Neural crest cell (in vitro differentiated cells): ENCODE measurements at regions not wholly inside any gene's neighbourhood (a gene's known extent, or its start where the extent isn't known, plus 50 kb on each side); places are given as distances from the start of the nearest gene placed in this dataset.
"Not testable (repeated sequence)": the region's sequence is repeated elsewhere in the genome, so short reads cannot be mapped to it uniquely, and the experiment has no call there.

Source experiments
- DNase-seq: peaks from one replicate; pipeline ENCODE4 v3.0.0; 2021; ENCODE audit warnings: low read depth, mixed read lengths, low spot score
- H3K27ac Mint-ChIP-seq: one replicate; pipeline ENCODE4 v1.8.0; 2021; ENCODE audit warnings: mild to moderate bottlenecking, mixed read lengths; ENCODE audit not compliant: unreplicated experiment
- H3K27me3 Mint-ChIP-seq: 2 replicates; pipeline ENCODE4 v1.8.0; 2021; ENCODE audit warnings: low read depth, mild to moderate bottlenecking, mixed read lengths
- H3K36me3 Mint-ChIP-seq: 2 replicates; pipeline ENCODE4 v1.8.0; 2021; ENCODE audit warnings: low read depth, mild to moderate bottlenecking, mixed read lengths
- H3K4me1 Mint-ChIP-seq: 2 replicates; pipeline ENCODE4 v1.8.0; 2021; ENCODE audit warnings: mixed read lengths
- H3K4me3 Mint-ChIP-seq: one replicate; pipeline ENCODE4 v1.8.0; 2021; ENCODE audit warnings: mild to moderate bottlenecking, mixed read lengths
- H3K9me3 Mint-ChIP-seq: 2 replicates; pipeline ENCODE4 v1.8.0; 2021; ENCODE audit warnings: mixed read lengths
- TF ChIP-seq, protein P1 (sequence below): fragments of 200-600 bp; sonication (generic); conservative IDR thresholded peaks from 2 replicates; pipeline ENCODE4 v1.5.0; 2021; ENCODE audit warnings: antibody characterized with exemption, mild to moderate bottlenecking

GRCh38 chr22:12630965-12631364 lies 2897.0 kb upstream of the OR11H1 start:
- not testable (repeated sequence) for H3K4me1 Mint-ChIP-seq, H3K27ac Mint-ChIP-seq, H3K4me3 Mint-ChIP-seq, DNase-seq, H3K27me3 Mint-ChIP-seq
- H3K36me3 Mint-ChIP-seq = peaks cover 22% of the 10 kb centered on the region
- H3K9me3 Mint-ChIP-seq = peaks cover 34% of the 10 kb centered on the region
- TF ChIP-seq, protein P1, sequence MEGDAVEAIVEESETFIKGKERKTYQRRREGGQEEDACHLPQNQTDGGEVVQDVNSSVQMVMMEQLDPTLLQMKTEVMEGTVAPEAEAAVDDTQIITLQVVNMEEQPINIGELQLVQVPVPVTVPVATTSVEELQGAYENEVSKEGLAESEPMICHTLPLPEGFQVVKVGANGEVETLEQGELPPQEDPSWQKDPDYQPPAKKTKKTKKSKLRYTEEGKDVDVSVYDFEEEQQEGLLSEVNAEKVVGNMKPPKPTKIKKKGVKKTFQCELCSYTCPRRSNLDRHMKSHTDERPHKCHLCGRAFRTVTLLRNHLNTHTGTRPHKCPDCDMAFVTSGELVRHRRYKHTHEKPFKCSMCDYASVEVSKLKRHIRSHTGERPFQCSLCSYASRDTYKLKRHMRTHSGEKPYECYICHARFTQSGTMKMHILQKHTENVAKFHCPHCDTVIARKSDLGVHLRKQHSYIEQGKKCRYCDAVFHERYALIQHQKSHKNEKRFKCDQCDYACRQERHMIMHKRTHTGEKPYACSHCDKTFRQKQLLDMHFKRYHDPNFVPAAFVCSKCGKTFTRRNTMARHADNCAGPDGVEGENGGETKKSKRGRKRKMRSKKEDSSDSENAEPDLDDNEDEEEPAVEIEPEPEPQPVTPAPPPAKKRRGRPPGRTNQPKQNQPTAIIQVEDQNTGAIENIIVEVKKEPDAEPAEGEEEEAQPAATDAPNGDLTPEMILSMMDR = peak; percentile 15

- H3K27ac Mint-ChIP-seq, H3K4me1 Mint-ChIP-seq, H3K27me3 Mint-ChIP-seq, H3K4me3 Mint-ChIP-seq, DNase-seq: not testable (repeated sequence)
- H3K9me3 Mint-ChIP-seq = peaks cover 39% of the 10 kb centered on the region
- H3K36me3 Mint-ChIP-seq = peaks cover 23% of the 10 kb centered on the region
These were observed 2890.3 kb upstream of the OR11H1 start for GRCh38 chr22:12637566-12638166.

DNA sequence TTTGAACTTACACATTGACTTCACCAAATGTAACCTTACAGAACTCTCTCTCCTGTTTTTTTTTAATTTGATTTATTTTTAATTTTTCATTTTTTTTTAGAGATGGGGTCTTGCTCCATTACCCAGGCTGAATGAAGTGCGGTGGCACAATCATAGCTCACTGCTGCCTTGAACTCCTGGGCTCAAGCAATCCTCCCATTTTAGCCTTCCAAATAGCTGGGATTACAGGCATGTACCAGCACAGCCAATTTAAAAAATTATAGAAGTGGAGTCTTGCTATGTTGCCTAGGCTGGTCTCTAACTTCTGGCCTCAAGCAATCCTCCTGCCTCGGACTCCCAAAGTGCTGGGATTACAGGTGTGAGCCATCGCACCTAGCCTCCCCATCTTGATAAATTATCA lies 2889.7 kb upstream of the OR11H1 start:
- H3K27ac Mint-ChIP-seq, DNase-seq, H3K4me1 Mint-ChIP-seq, H3K27me3 Mint-ChIP-seq, H3K4me3 Mint-ChIP-seq: not testable (repeated sequence)
- H3K9me3 Mint-ChIP-seq = peaks cover 35% of the 10 kb centered on the region
- peaks cover 23% of the 10 kb centered on the region for H3K36me3 Mint-ChIP-seq
